Common myeloid progenitor, CD34-positive (primary cell): ENCODE measurements at regions not wholly inside any gene's neighbourhood (a gene's known extent, or its start where the extent isn't known, plus 50 kb on each side); places are given as distances from the start of the nearest gene placed in this dataset.

Experiments
- CTCF ChIA-PET: fragments of 350-600 bp; sonication (Branson Sonifier 250); formaldehyde crosslinking; loops from one replicate; lab custom pipeline; 2021; ENCODE audit warnings: antibody characterized with exemption; lab: Charles Lee
- POLR2A ChIA-PET: fragments of 350-600 bp; sonication (Branson Sonifier 250); formaldehyde crosslinking; loops from one replicate; lab custom pipeline; 2021; ENCODE audit warnings: antibody characterized with exemption; lab: Charles Lee
- DNase-seq, 3 donors: peaks; one replicate each; pipeline versions ENCODE4 v3.0.0 to v3.0.0-alpha.2; 2013
- H3K27ac ChIP-seq, 2 experiments: 1 replicate in 1 of 2; 2 replicates in 1 of 2; pipeline ENCODE4 v1.7.0; 2013; ENCODE audit warnings: inconsistent platforms in 2 of 2, low read length in 2 of 2, mild to moderate bottlenecking in 2 of 2, low read depth in 1 of 2, moderate library complexity in 1 of 2; ENCODE audit not compliant: severe bottlenecking in 2 of 2, insufficient read depth in 1 of 2, poor library complexity in 1 of 2
- H3K27me3 ChIP-seq, 5 experiments: replicated peaks in 2 of 5; 1 replicate in 3 of 5; 2 replicates in 2 of 5; pipeline versions ENCODE4 v1.6.1 to v1.7.0; 2013; ENCODE audit warnings: low read length in 4 of 5, mild to moderate bottlenecking in 2 of 5, moderate library complexity in 2 of 5, inconsistent platforms in 1 of 5; ENCODE audit not compliant: insufficient read depth in 5 of 5, control insufficient read depth in 4 of 5
- H3K36me3 ChIP-seq, 4 experiments: 1 replicate in 2 of 4; 2 replicates in 2 of 4; pipeline versions ENCODE4 v1.6.1 to v1.7.0; 2013; ENCODE audit warnings: low read length in 3 of 4, control low read depth in 1 of 4, mild to moderate bottlenecking in 1 of 4; ENCODE audit not compliant: control insufficient read depth in 4 of 4, insufficient read depth in 4 of 4
- H3K4me1 ChIP-seq, 4 experiments: 1 replicate in 3 of 4; 2 replicates in 1 of 4; pipeline versions ENCODE4 v1.6.1 to v1.7.1; 2013; ENCODE audit warnings: low read length in 3 of 4, mild to moderate bottlenecking in 3 of 4, control low read depth in 1 of 4, inconsistent platforms in 1 of 4, moderate library complexity in 1 of 4; ENCODE audit not compliant: control insufficient read depth in 4 of 4, insufficient read depth in 4 of 4; ENCODE audit errors: control extremely low read depth in 1 of 4
- H3K4me3 ChIP-seq, 7 experiments: 1 replicate in 4 of 7; 2 replicates in 3 of 7; pipeline versions ENCODE4 v1.5.1 to v1.7.0; 2013; ENCODE audit warnings: mild to moderate bottlenecking in 7 of 7, low read length in 6 of 7, moderate library complexity in 6 of 7, inconsistent platforms in 2 of 7, low read depth in 2 of 7, control low read depth in 1 of 7; ENCODE audit not compliant: insufficient read depth in 4 of 7, control insufficient read depth in 1 of 7; ENCODE audit errors: extremely low read depth in 1 of 7
- H3K9me3 ChIP-seq, 5 experiments: 1 replicate in 4 of 5; 2 replicates in 1 of 5; pipeline versions ENCODE4 v1.6.1 to v1.7.1; 2013; ENCODE audit warnings: low read length in 4 of 5, mild to moderate bottlenecking in 2 of 5, inconsistent platforms in 1 of 5, low read depth in 1 of 5, moderate library complexity in 1 of 5; ENCODE audit not compliant: control insufficient read depth in 4 of 5, insufficient read depth in 2 of 5; ENCODE audit errors: control extremely low read depth in 1 of 5
- WGBS: methylation state at CpG from one replicate; pipeline ENCODE4 v1.1.5; 2013; ENCODE audit not compliant: insufficient coverage; 5-methylcytosine and 5-hydroxymethylcytosine counted together

- peaks cover 0 to 18% (median 3%) of the 10 kb centered on the region in 5 experiments for H3K9me3 ChIP-seq
- no CpG with 5 or more reads among the region's 1 CpG for WGBS
- H3K4me1 ChIP-seq, result no peaks in the 10 kb centered on the region
- H3K36me3 ChIP-seq, result peaks cover 4 to 47% (median 9%) of the 10 kb centered on the region in 4 experiments
- POLR2A ChIA-PET, result no interaction called here
- H3K27ac ChIP-seq, result no peak overlapping the region
- no peak overlapping the region for H3K4me3 ChIP-seq
- CTCF ChIA-PET, result no interaction called here
- no peaks in the 10 kb centered on the region for H3K27me3 ChIP-seq
- DNase-seq, result no peak
Observed at GRCh38 chr3:87901141-87901540, 157.7 kb downstream of the CGGBP1 start.

- no CpG with 5 or more reads among the region's 1 CpG for WGBS
- H3K36me3 ChIP-seq, result peaks cover 4 to 47% (median 9%) of the 10 kb centered on the region in 4 experiments
- no peak for DNase-seq
- CTCF ChIA-PET, result no interaction called here
- no peaks in the 10 kb centered on the region for H3K27me3 ChIP-seq
- POLR2A ChIA-PET, result no interaction called here
- no peaks in the 10 kb centered on the region for H3K4me1 ChIP-seq
- no peak overlapping the region for H3K27ac ChIP-seq
- H3K4me3 ChIP-seq, result no peak overlapping the region
- peaks cover 0 to 16% (median 3%) of the 10 kb centered on the region in 5 experiments for H3K9me3 ChIP-seq
Observed at GRCh38 chr3:87900061-87900460, 158.7 kb downstream of the CGGBP1 start.

- Histone ChIP-seq H3K27me3 (no peaks in the 10 kb centered on the region), H3K36me3 (peaks cover 4 to 42% (median 10%) of the 10 kb centered on the region in 4 experiments), H3K9me3 (peaks cover 0 to 11% (median 2%) of the 10 kb centered on the region in 5 experiments), H3K4me1 (no peaks in the 10 kb centered on the region), H3K27ac (no peak overlapping the region), H3K4me3 (no peak overlapping the region)
- WGBS, result no CpG with 5 or more reads among the region's 1 CpG
- DNase-seq, result no peak
- ChIA-PET POLR2A (no interaction called here), CTCF (no interaction called here)
Observed at GRCh38 chr3:87898971-87899370, 159.8 kb downstream of the CGGBP1 start.

- ChIA-PET POLR2A (no interaction called here), CTCF (no interaction called here)
- Histone ChIP-seq H3K4me1 (no peaks in the 10 kb centered on the region), H3K27ac (no peak overlapping the region), H3K9me3 (peaks cover 0 to 3% (median 2%) of the 10 kb centered on the region in 5 experiments), H3K27me3 (no peaks in the 10 kb centered on the region), H3K4me3 (no peak overlapping the region), H3K36me3 (peaks cover 0 to 37% (median 6%) of the 10 kb centered on the region in 4 experiments)
- no peak for DNase-seq
- WGBS, result 100% methylated on average over 1 of the region's 1 CpG
Observed at GRCh38 chr3:87895983-87896382, 162.8 kb downstream of the CGGBP1 start.

- H3K9me3 ChIP-seq, result peaks cover 3 to 64% (median 13%) of the 10 kb centered on the region in 5 experiments
- WGBS, result 100% methylated on average over 1 of the region's 1 CpG
- DNase-seq, result no peak
- no peak overlapping the region for H3K27ac ChIP-seq
- POLR2A ChIA-PET, result no interaction called here
- CTCF ChIA-PET, result no interaction called here
- H3K36me3 ChIP-seq, result peaks cover 0 to 33% (median 11%) of the 10 kb centered on the region in 4 experiments
- H3K4me1 ChIP-seq, result no peaks in the 10 kb centered on the region
- H3K4me3 ChIP-seq, result no peak overlapping the region
- H3K27me3 ChIP-seq, result no peaks in the 10 kb centered on the region
Observed at GRCh38 chr3:87873136-87873535, 185.7 kb downstream of the CGGBP1 start.

GRCh38 chr3:87867001-87867400 is 191.8 kb downstream of the CGGBP1 start:
- Histone ChIP-seq H3K9me3 (peaks cover 0 to 49% (median 15%) of the 10 kb centered on the region in 5 experiments), H3K36me3 (peaks cover 3 to 69% (median 25%) of the 10 kb centered on the region in 4 experiments), H3K4me1 (no peaks in the 10 kb centered on the region), H3K27ac (no peak overlapping the region), H3K27me3 (no peaks in the 10 kb centered on the region), H3K4me3 (no peak overlapping the region)
- ChIA-PET POLR2A (no interaction called here), CTCF (interaction anchor here (1.0 kb wide), 1 partner anchor 72 kb away, joined by 3 read pairs; no protein-coding TSS in a partner anchor)
- no peak for DNase-seq
- WGBS, result 67% methylated on average over 2 of the region's 2 CpGs

GRCh38 chr3:87856126-87856525 is 202.7 kb downstream of the CGGBP1 start:
- H3K27ac ChIP-seq, result no peak overlapping the region
- H3K36me3 ChIP-seq, result peaks cover 0 to 10% (median 3%) of the 10 kb centered on the region in 4 experiments
- POLR2A ChIA-PET, result no interaction called here
- peaks cover 0 to 6% (median 0%) of the 10 kb centered on the region in 5 experiments for H3K9me3 ChIP-seq
- peaks cover 13 to 30% (median 20%) of the 10 kb centered on the region in 4 experiments for H3K4me1 ChIP-seq
- CTCF ChIA-PET, result no interaction called here
- no peak for DNase-seq
- H3K4me3 ChIP-seq, result no peak overlapping the region
- WGBS, result no CpG with 5 or more reads among the region's 1 CpG
- no peaks in the 10 kb centered on the region for H3K27me3 ChIP-seq
